OCI-LY1 (cell line): ENCODE measurements at regions not wholly inside any gene's neighbourhood (a gene's known extent, or its start where the extent isn't known, plus 50 kb on each side); places are given as distances from the start of the nearest gene placed in this dataset.

Source experiments
- H2AFZ ChIP-seq: fragments of 200-600 bp; sonication (generic), shearing (Covaris generic); 2 replicates; pipeline ENCODE4 v1.6.0; 2014; ENCODE audit warnings: antibody characterized with exemption, mild to moderate bottlenecking, low read length
- H3F3A ChIP-seq: fragments of 200-600 bp; sonication (generic), shearing (Covaris generic); 2 replicates; pipeline ENCODE4 v1.6.0; 2014; ENCODE audit warnings: mild to moderate bottlenecking, antibody characterized with exemption, low read length, moderate library complexity; ENCODE audit not compliant: insufficient read depth
- H3K27ac ChIP-seq: fragments of 200-600 bp; sonication (generic); 2 replicates; pipeline ENCODE4 v1.5.1; 2014; ENCODE audit warnings: low read length, mixed run types, mild to moderate bottlenecking, low read depth; ENCODE audit not compliant: poor library complexity, severe bottlenecking
- H3K27me3 ChIP-seq: fragments of 200-600 bp; sonication (generic); 2 replicates; pipeline ENCODE4 v1.6.0; 2014; ENCODE audit warnings: antibody characterized with exemption, mild to moderate bottlenecking, low read length, moderate library complexity; ENCODE audit not compliant: insufficient read depth
- H3K36me3 ChIP-seq: fragments of 200-600 bp; sonication (generic); 2 replicates; pipeline ENCODE4 v1.6.1; 2014; ENCODE audit warnings: mild to moderate bottlenecking, antibody characterized with exemption, low read length, moderate library complexity, mixed read lengths; ENCODE audit not compliant: insufficient read depth
- H3K4me1 ChIP-seq: fragments of 200-600 bp; sonication (generic); 2 replicates; pipeline ENCODE4 v1.5.1; 2014; ENCODE audit warnings: mild to moderate bottlenecking, low read length, moderate library complexity; ENCODE audit not compliant: insufficient read depth, severe bottlenecking
- H3K4me2 ChIP-seq: fragments of 200-600 bp; sonication (generic), shearing (Covaris generic); 2 replicates; pipeline ENCODE4 v1.6.1; 2014; ENCODE audit warnings: low read length
- H3K4me3 ChIP-seq: fragments of 200-600 bp; sonication (generic); 2 replicates; pipeline ENCODE4 v1.5.1; 2014; ENCODE audit warnings: low read length, low read depth, mild to moderate bottlenecking, mixed read lengths; ENCODE audit not compliant: poor library complexity, severe bottlenecking
- H3K79me2 ChIP-seq: fragments of 200-600 bp; shearing (Covaris generic); 2 replicates; pipeline ENCODE4 v1.6.1; 2016; ENCODE audit warnings: mixed run types, low read length, mixed read lengths; ENCODE audit not compliant: insufficient read depth
- H3K9ac ChIP-seq: fragments of 200-600 bp; sonication (generic), shearing (Covaris generic); 2 replicates; pipeline ENCODE4 v1.6.1; 2014; ENCODE audit warnings: mild to moderate bottlenecking, low read length, mixed read lengths
- H3K9me2 ChIP-seq: fragments of 200-600 bp; sonication (generic), shearing (Covaris generic); 2 replicates; pipeline ENCODE4 v1.6.1; 2014; ENCODE audit warnings: low read depth, mild to moderate bottlenecking, low read length, mixed read lengths
- H3K9me3 ChIP-seq: fragments of 200-600 bp; shearing (Covaris generic); 2 replicates; pipeline ENCODE4 v1.6.1; 2014; ENCODE audit warnings: low read length, mixed read lengths
- H4K20me1 ChIP-seq: fragments of 200-600 bp; sonication (generic), shearing (Covaris generic); 2 replicates; pipeline ENCODE4 v1.6.0; 2016; ENCODE audit warnings: mild to moderate bottlenecking, low read length; ENCODE audit not compliant: insufficient read depth
- CTCF ChIP-seq: fragments of 200-600 bp; sonication (generic), shearing (Covaris generic); IDR thresholded peaks from 2 replicates; pipeline ENCODE4 v1.5.1; 2017; ENCODE audit warnings: mild to moderate bottlenecking, antibody characterized with exemption, low read length, moderate library complexity, mixed read lengths
- EZH2 ChIP-seq: fragments of 200-600 bp; sonication (generic), shearing (Covaris generic); IDR thresholded peaks from 2 replicates; pipeline ENCODE4 v1.8.0; 2017; ENCODE audit warnings: borderline replicate concordance, mixed run types, mild to moderate bottlenecking, antibody characterized with exemption, low read length, moderate library complexity, mixed read lengths

DNA sequence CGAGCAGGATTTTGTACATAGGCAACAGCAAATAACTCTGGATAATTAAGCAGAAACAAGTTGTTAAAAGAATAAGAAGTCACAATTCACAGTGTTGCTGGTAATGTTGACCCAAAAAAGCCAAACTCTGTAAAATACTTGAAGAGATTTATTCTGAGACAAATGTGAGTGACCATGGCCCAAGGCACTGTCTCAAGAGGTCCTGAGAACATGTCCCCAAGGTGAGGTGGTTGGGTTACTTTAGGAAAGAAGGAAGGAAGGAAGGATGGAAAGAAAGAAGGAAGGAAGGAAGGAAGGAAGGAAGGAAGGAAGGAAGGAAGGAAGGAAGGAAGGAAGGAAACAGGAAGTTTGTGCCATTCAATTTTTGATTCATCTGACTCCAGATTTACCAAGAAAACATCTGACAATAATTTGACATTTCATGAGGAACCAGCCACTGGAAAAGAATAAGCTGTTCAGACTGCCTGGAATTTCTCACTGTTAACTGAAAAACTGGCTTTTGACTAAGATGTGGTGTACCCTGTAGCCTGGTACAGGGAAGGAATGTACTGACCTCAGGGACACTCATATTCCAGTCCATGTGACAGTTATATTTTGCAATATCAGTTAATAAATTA is 295.9 kb upstream of the TNC start:
- Histone ChIP-seq H3K79me2 (no peaks in the 10 kb centered on the region), H3K36me3 (no peaks in the 10 kb centered on the region), H3K9me2 (no peaks in the 10 kb centered on the region), H4K20me1 (no peaks in the 10 kb centered on the region), H3K27ac (no peak overlapping the region), H3K4me2 (no peak overlapping the region), H2AFZ (no peak overlapping the region), H3K4me3 (no peak overlapping the region), H3K9ac (no peak overlapping the region), H3K4me1 (no peaks in the 10 kb centered on the region), H3F3A (no peaks in the 10 kb centered on the region), H3K9me3 (no peaks in the 10 kb centered on the region), H3K27me3 (no peaks in the 10 kb centered on the region)
- TF ChIP-seq CTCF: no peak
- TF ChIP-seq EZH2: no peak

DNA sequence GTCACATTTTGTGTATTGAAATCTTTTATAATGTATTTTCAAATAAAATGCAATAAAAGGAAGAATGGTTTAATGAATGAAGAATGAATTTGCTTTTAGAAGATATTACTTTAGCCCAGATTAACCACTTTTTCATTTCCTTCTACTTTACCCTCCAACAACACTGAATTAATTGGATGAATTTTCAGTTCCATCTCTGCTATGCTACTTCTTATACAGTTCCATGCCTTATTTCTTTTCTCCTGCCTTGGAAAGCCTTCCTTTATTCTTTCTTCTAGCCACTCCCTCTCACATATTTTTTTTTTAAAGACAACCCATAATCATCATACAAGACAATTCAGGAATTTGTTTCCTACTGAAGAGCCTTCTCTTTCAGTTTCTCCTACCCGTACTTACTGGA is 296.6 kb upstream of the TNC start:
- no peaks in the 10 kb centered on the region for H3K4me1 ChIP-seq
- no peak overlapping the region for H3K27ac ChIP-seq
- H3F3A ChIP-seq: no peaks in the 10 kb centered on the region
- H3K9ac ChIP-seq: no peak overlapping the region
- H3K4me3 ChIP-seq: no peak overlapping the region
- TF ChIP-seq CTCF (no peak), EZH2 (no peak)
- H3K79me2 ChIP-seq: no peaks in the 10 kb centered on the region
- no peaks in the 10 kb centered on the region for H3K9me3 ChIP-seq
- no peak overlapping the region for H3K4me2 ChIP-seq
- no peaks in the 10 kb centered on the region for H4K20me1 ChIP-seq
- H3K9me2 ChIP-seq: no peaks in the 10 kb centered on the region
- H2AFZ ChIP-seq: no peak overlapping the region
- H3K36me3 ChIP-seq: no peaks in the 10 kb centered on the region
- no peaks in the 10 kb centered on the region for H3K27me3 ChIP-seq

DNA sequence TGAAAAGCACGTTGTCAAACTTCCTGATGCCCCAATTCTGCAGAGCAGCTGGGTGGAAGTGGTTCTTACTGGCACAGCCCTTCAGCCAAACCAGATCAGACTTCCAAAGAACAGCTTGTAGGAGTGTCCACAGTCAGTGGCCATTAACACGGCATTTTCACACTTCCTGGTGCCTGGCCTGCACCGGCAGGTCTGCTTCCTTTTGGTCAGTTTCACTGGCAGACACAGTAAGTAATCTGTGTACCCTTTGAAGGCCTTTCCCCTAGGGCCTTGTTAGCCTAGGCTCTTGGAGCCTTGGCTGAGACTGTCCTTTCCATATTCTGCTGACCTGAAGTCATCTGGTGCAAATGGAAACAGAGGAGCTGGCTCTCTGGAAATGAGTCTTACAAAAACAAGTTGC is 297.5 kb upstream of the TNC start:
- H3K79me2 ChIP-seq: no peaks in the 10 kb centered on the region
- H3K4me1 ChIP-seq: no peaks in the 10 kb centered on the region
- no peak overlapping the region for H2AFZ ChIP-seq
- no peaks in the 10 kb centered on the region for H3K36me3 ChIP-seq
- H3K27me3 ChIP-seq: no peaks in the 10 kb centered on the region
- H3K9me3 ChIP-seq: no peaks in the 10 kb centered on the region
- no peak overlapping the region for H3K9ac ChIP-seq
- no peaks in the 10 kb centered on the region for H3K9me2 ChIP-seq
- no peaks in the 10 kb centered on the region for H4K20me1 ChIP-seq
- no peak overlapping the region for H3K4me3 ChIP-seq
- TF ChIP-seq EZH2 (no peak), CTCF (no peak)
- H3K4me2 ChIP-seq: no peak overlapping the region
- H3K27ac ChIP-seq: no peak overlapping the region
- H3F3A ChIP-seq: no peaks in the 10 kb centered on the region
